ENCODE measurements at regions not wholly inside any gene's neighbourhood (a gene's known extent, or its start where the extent isn't known, plus 50 kb on each side); places are given as distances from the start of the nearest gene placed in this dataset.

DNA sequence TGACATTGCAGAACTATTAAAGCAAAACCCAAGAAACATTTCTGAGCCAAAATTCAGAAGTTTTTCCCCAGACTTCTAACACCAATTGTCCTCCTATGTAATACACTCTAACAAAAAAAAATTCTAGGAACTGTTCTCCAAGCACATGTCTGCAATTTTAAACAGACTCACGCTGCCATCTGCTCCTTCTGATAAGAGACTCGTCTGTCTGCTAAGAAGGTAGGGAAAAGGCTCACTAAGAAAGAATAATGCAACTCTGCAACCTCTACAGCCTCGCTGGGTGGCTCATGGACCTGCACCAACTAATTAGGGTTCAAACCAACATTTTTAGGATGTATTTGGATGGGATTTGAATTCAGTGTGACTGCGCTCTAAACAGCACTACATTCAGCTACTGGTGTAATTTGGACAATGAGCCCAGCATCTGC is 366.5 kb downstream of the DSC3 start:
- TF ChIP-seq CEBPB (IDR thresholded peaks at IDR 0.05; ENCODE audit: low read depth, low read length) (no peak), TEAD4 (IDR thresholded peaks at IDR 0.05; ENCODE audit: low read depth, low read length) (no peak), BRCA1 (IDR thresholded peaks at IDR 0.05; ENCODE audit: low read depth, low read length) (no peak), HDAC2 (IDR thresholded peaks at IDR 0.05; ENCODE audit: borderline replicate concordance in 1 of 2, low read depth in 2 of 2, low read length in 2 of 2) (no peak)
- TF ChIP-seq, protein P1, sequence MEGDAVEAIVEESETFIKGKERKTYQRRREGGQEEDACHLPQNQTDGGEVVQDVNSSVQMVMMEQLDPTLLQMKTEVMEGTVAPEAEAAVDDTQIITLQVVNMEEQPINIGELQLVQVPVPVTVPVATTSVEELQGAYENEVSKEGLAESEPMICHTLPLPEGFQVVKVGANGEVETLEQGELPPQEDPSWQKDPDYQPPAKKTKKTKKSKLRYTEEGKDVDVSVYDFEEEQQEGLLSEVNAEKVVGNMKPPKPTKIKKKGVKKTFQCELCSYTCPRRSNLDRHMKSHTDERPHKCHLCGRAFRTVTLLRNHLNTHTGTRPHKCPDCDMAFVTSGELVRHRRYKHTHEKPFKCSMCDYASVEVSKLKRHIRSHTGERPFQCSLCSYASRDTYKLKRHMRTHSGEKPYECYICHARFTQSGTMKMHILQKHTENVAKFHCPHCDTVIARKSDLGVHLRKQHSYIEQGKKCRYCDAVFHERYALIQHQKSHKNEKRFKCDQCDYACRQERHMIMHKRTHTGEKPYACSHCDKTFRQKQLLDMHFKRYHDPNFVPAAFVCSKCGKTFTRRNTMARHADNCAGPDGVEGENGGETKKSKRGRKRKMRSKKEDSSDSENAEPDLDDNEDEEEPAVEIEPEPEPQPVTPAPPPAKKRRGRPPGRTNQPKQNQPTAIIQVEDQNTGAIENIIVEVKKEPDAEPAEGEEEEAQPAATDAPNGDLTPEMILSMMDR (IDR thresholded peaks at IDR 0.05; ENCODE audit: control extremely low read depth in 1 of 3, insufficient read depth in 1 of 3, low read depth in 1 of 3, low read length in 3 of 3) = no peak
